ENCODE measurements at regions not wholly inside any gene's neighbourhood (a gene's known extent, or its start where the extent isn't known, plus 50 kb on each side); places are given as distances from the start of the nearest gene placed in this dataset.

DNA sequence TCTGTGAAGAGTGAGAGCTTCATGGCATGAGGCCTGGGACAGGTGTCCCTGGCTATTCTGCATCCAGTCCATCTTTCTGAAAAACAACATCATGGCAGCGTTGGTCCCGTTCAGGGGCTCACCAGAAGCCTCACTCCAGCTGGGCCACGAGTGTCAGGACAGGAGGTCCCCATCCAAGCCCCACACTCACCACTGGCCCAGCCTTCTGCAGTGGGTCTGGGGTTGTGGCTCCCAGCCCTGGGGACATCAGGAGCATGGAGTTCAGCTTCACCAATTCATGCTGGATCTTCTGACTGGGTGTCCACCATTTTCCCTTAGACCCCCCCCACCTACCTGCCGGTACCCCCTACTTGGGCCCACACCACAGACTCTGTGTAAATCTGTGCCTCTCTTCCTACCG lies 400.3 kb downstream of the BRD1 start:
- TF ChIP-seq, protein P1, sequence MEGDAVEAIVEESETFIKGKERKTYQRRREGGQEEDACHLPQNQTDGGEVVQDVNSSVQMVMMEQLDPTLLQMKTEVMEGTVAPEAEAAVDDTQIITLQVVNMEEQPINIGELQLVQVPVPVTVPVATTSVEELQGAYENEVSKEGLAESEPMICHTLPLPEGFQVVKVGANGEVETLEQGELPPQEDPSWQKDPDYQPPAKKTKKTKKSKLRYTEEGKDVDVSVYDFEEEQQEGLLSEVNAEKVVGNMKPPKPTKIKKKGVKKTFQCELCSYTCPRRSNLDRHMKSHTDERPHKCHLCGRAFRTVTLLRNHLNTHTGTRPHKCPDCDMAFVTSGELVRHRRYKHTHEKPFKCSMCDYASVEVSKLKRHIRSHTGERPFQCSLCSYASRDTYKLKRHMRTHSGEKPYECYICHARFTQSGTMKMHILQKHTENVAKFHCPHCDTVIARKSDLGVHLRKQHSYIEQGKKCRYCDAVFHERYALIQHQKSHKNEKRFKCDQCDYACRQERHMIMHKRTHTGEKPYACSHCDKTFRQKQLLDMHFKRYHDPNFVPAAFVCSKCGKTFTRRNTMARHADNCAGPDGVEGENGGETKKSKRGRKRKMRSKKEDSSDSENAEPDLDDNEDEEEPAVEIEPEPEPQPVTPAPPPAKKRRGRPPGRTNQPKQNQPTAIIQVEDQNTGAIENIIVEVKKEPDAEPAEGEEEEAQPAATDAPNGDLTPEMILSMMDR (IDR thresholded peaks at IDR 0.05; ENCODE audit: insufficient read depth, low read length, poor library complexity, severe bottlenecking) = no peak
- TF ChIP-seq EZH2phosphoT487 (conservative IDR thresholded peaks at IDR 0.05; ENCODE audit: low read length) = no peak
